ENCODE measurements at regions not wholly inside any gene's neighbourhood (a gene's known extent, or its start where the extent isn't known, plus 50 kb on each side); places are given as distances from the start of the nearest gene placed in this dataset.
A peak's percentile ranks its signal among the peaks of the same experiment; 100 is the strongest.

- no TSS peak for BruUV-seq (replicated peaks)
- Mint-ChIP-seq H3K27ac (ENCODE audit: low read depth, unreplicated experiment) (no peak overlapping the region), H3K4me1 (ENCODE audit: insufficient read depth, unreplicated experiment) (peaks cover 9% of the 10 kb centered on the region), H3K4me3 (ENCODE audit: unreplicated experiment) (no peak overlapping the region), H3K27me3 (ENCODE audit: insufficient read depth, unreplicated experiment) (no peaks in the 10 kb centered on the region), H3K36me3 (ENCODE audit: insufficient read depth, unreplicated experiment) (no peaks in the 10 kb centered on the region), H3K9me3 (ENCODE audit: unreplicated experiment) (no peaks in the 10 kb centered on the region)
- TF ChIP-seq, protein P1, sequence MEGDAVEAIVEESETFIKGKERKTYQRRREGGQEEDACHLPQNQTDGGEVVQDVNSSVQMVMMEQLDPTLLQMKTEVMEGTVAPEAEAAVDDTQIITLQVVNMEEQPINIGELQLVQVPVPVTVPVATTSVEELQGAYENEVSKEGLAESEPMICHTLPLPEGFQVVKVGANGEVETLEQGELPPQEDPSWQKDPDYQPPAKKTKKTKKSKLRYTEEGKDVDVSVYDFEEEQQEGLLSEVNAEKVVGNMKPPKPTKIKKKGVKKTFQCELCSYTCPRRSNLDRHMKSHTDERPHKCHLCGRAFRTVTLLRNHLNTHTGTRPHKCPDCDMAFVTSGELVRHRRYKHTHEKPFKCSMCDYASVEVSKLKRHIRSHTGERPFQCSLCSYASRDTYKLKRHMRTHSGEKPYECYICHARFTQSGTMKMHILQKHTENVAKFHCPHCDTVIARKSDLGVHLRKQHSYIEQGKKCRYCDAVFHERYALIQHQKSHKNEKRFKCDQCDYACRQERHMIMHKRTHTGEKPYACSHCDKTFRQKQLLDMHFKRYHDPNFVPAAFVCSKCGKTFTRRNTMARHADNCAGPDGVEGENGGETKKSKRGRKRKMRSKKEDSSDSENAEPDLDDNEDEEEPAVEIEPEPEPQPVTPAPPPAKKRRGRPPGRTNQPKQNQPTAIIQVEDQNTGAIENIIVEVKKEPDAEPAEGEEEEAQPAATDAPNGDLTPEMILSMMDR (IDR thresholded peaks at IDR 0.05; ENCODE audit: unreplicated experiment) = no peak
- ChIA-PET CTCF (no interaction called here), POLR2A (interaction anchor here (0.7 to 1.2 kb wide), 2 partner anchors 44 to 109 kb away, joined by 3 to 5 read pairs; partner anchors contain the start of gene DGUOK)
- DNase-seq (ENCODE audit: unreplicated experiment) = no peak
- intact Hi-C loops (cut with micrococcal nuclease) = no loop called here
Measured at GRCh38 chr2:74036010-74036409, 51.3 kb downstream of the TET3 start.

DNA sequence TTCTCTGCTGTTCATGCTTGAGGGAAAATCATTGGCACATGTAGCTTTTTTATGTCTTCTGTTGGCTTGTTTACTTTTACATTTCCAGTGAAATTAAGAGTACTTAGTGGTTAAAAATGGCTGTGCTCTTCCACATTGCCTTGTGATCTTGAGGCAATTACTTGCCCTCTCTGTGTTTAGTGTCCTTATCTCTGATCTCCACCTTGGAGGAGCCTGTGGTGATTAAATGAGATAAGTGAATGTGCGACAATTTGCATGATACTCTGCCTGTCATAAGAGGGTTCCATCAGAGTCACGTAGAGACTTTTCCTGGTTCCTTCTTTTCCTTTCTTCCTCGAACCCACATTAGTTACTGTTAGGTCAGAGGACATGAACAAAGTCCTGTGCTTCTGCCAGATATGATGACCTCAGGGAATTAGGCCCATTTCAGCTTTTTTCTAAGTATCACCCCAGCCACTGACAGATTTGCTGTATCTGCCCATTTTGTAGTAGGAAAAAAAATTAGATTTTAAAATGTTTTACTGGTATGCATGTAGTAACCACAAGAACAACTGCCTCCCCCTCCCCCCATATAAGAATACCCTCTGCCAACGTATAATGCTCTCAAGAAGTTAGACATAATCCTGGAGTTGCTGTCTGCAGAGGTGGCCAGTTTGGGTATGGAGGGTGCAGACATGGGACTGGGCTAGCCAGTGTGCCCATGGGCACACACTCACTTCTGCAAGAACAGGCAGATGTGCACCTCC lies 51.9 kb downstream of the TET3 start:
- no peak for DNase-seq (ENCODE audit: unreplicated experiment)
- intact Hi-C loops (cut with micrococcal nuclease) = no loop called here
- no peaks in the 10 kb centered on the region for H3K36me3 Mint-ChIP-seq (ENCODE audit: insufficient read depth, unreplicated experiment)
- peak overlapping the region; percentile 60 for H3K27ac Mint-ChIP-seq (ENCODE audit: low read depth, unreplicated experiment)
- H3K27me3 Mint-ChIP-seq (ENCODE audit: insufficient read depth, unreplicated experiment) = no peaks in the 10 kb centered on the region
- H3K4me3 Mint-ChIP-seq (ENCODE audit: unreplicated experiment) = no peak overlapping the region
- no peaks in the 10 kb centered on the region for H3K9me3 Mint-ChIP-seq (ENCODE audit: unreplicated experiment)
- CTCF ChIA-PET = interaction anchor here (0.6 kb wide), 1 partner anchor 44 kb away, joined by 3 read pairs; no protein-coding TSS in a partner anchor
- TF ChIP-seq, protein P1 (IDR thresholded peaks at IDR 0.05; ENCODE audit: unreplicated experiment) = no peak
- no TSS peak for BruUV-seq (replicated peaks)
- H3K4me1 Mint-ChIP-seq (ENCODE audit: insufficient read depth, unreplicated experiment) = peaks cover 9% of the 10 kb centered on the region
- POLR2A ChIA-PET = interaction anchor here (1.2 kb wide), 1 partner anchor 110 kb away, joined by 3 read pairs; the partner anchor contains the start of gene DGUOK

GRCh38 chr2:74037379-74037860 lies 52.7 kb downstream of the TET3 start:
- TF ChIP-seq, protein P1 (IDR thresholded peaks at IDR 0.05; ENCODE audit: unreplicated experiment) = no peak
- DNase-seq (ENCODE audit: unreplicated experiment) = no peak
- no TSS peak for BruUV-seq (replicated peaks)
- peak overlapping the region; percentile 60 for H3K27ac Mint-ChIP-seq (ENCODE audit: low read depth, unreplicated experiment)
- CTCF ChIA-PET = interaction anchor here (0.6 kb wide), 2 partner anchors 45 to 90 kb away, joined by 3 read pairs; no protein-coding TSS in a partner anchor
- peaks cover 9% of the 10 kb centered on the region for H3K4me1 Mint-ChIP-seq (ENCODE audit: insufficient read depth, unreplicated experiment)
- H3K36me3 Mint-ChIP-seq (ENCODE audit: insufficient read depth, unreplicated experiment) = no peaks in the 10 kb centered on the region
- no peaks in the 10 kb centered on the region for H3K9me3 Mint-ChIP-seq (ENCODE audit: unreplicated experiment)
- H3K27me3 Mint-ChIP-seq (ENCODE audit: insufficient read depth, unreplicated experiment) = no peaks in the 10 kb centered on the region
- no peak overlapping the region for H3K4me3 Mint-ChIP-seq (ENCODE audit: unreplicated experiment)
- intact Hi-C loops (cut with micrococcal nuclease) = no loop called here
- POLR2A ChIA-PET = no interaction called here

- no peaks in the 10 kb centered on the region for H3K36me3 Mint-ChIP-seq (ENCODE audit: insufficient read depth, unreplicated experiment)
- H3K27me3 Mint-ChIP-seq (ENCODE audit: insufficient read depth, unreplicated experiment) = no peaks in the 10 kb centered on the region
- POLR2A ChIA-PET = interaction anchor here (0.7 kb wide), 1 partner anchor 10 kb away, joined by 3 read pairs; no protein-coding TSS in a partner anchor
- no peak overlapping the region for H3K4me3 Mint-ChIP-seq (ENCODE audit: unreplicated experiment)
- intact Hi-C loops (cut with micrococcal nuclease) = no loop called here
- no TSS peak for BruUV-seq (replicated peaks)
- no peaks in the 10 kb centered on the region for H3K9me3 Mint-ChIP-seq (ENCODE audit: unreplicated experiment)
- DNase-seq (ENCODE audit: unreplicated experiment) = no peak
- H3K4me1 Mint-ChIP-seq (ENCODE audit: insufficient read depth, unreplicated experiment) = peaks cover 9% of the 10 kb centered on the region
- CTCF ChIA-PET = no interaction called here
- TF ChIP-seq, protein P1 (IDR thresholded peaks at IDR 0.05; ENCODE audit: unreplicated experiment) = no peak
- no peak overlapping the region for H3K27ac Mint-ChIP-seq (ENCODE audit: low read depth, unreplicated experiment)
Measured at GRCh38 chr2:74039611-74040010, 54.9 kb downstream of the TET3 start.

All from MCF 10A (cell line).